Activated T-helper 1 cell treated with anti-CD3 and anti-CD28 coated beads, Interleukin-12 subunit alpha, Interleukin-12 subunit beta, Interleukin-2, Interleukin-4 antibody, amounts not matched to agents 30 ng/mL and 10 ng/mL and 1 ng/mL, durations not matched to agents 14 hours and 24 hours and 36 hours (primary cell): ENCODE measurements at regions not wholly inside any gene's neighbourhood (a gene's known extent, or its start where the extent isn't known, plus 50 kb on each side); places are given as distances from the start of the nearest gene placed in this dataset.

ENCODE experiments used
- DNase-seq: peaks from one replicate; pipeline ENCODE4 v3.0.0; 2021; ENCODE audit warnings: low spot score
- H3K27ac Mint-ChIP-seq: one replicate; pipeline ENCODE4 v1.8.0; 2021; ENCODE audit warnings: mild to moderate bottlenecking, mixed read lengths
- H3K27me3 Mint-ChIP-seq: one replicate; pipeline ENCODE4 v1.8.0; 2022; ENCODE audit warnings: mild to moderate bottlenecking, moderate library complexity, mixed read lengths; ENCODE audit not compliant: insufficient read depth
- H3K36me3 Mint-ChIP-seq: one replicate; pipeline ENCODE4 v1.8.0; 2021; ENCODE audit warnings: low read depth, mixed read lengths
- H3K4me1 Mint-ChIP-seq: one replicate; pipeline ENCODE4 v1.8.0; 2021; ENCODE audit warnings: low read depth, mixed read lengths
- H3K4me3 Mint-ChIP-seq: one replicate; pipeline ENCODE4 v1.8.0; 2021; ENCODE audit warnings: mild to moderate bottlenecking, moderate library complexity, mixed read lengths
- H3K9me3 Mint-ChIP-seq: one replicate; pipeline ENCODE4 v1.8.0; 2021; ENCODE audit warnings: mixed read lengths
- intact Hi-C: fragments of 100-400 bp; cut with micrococcal nuclease; formaldehyde crosslinking; loops from one replicate; pipeline ENCODE4 v1.15.1; 2024

DNA sequence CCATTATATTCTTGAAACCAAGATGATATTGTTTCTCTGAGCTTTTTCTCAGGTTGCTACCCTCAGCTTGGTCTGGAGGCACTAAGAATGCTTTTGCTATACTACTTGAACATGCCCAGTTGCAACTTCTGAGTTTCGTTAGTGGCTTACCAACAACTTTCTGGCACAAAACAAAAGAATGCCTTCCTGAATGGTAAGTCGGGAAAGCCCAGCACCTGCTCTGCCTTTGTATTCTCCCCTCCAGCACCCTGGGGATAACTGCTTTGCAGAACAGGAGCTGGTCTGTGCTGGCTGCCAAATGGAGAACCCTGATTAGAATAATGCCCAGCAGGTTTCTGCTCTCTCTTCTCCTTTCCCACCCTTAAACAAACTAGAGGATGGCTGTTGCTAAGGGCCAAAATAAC lies 149.3 kb downstream of the TGFB2 start:
- no peaks in the 10 kb centered on the region for H3K27me3 Mint-ChIP-seq
- no peak overlapping the region for H3K4me3 Mint-ChIP-seq
- H3K9me3 Mint-ChIP-seq: no peaks in the 10 kb centered on the region
- DNase-seq: no peak
- H3K36me3 Mint-ChIP-seq: no peaks in the 10 kb centered on the region
- H3K27ac Mint-ChIP-seq: no peak overlapping the region
- H3K4me1 Mint-ChIP-seq: peaks cover 5% of the 10 kb centered on the region
- intact Hi-C loops: no loop called here

DNA sequence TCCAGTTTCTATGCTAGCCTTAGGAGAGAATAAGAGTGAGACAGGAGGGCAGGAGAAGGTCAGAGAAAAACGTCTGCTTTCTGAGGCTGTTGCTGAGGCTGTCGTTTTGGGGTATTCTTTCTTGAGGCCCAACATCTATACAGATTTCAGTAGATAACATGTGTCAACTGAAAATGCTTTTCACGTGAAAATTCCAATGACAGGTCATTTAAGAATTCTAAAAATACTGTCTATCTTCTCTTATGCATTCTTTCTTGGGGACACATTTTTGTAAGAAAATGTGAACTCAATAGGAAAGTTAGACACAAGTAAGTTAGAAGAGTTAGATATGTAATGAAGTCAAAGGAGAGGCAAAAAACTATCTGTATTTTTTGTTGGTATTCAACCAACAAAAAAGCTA lies 150.8 kb downstream of the TGFB2 start:
- peaks cover 5% of the 10 kb centered on the region for H3K4me1 Mint-ChIP-seq
- H3K4me3 Mint-ChIP-seq: no peak overlapping the region
- no peak for DNase-seq
- intact Hi-C loops: no loop called here
- H3K27me3 Mint-ChIP-seq: no peaks in the 10 kb centered on the region
- no peak overlapping the region for H3K27ac Mint-ChIP-seq
- H3K36me3 Mint-ChIP-seq: no peaks in the 10 kb centered on the region
- no peaks in the 10 kb centered on the region for H3K9me3 Mint-ChIP-seq

DNA sequence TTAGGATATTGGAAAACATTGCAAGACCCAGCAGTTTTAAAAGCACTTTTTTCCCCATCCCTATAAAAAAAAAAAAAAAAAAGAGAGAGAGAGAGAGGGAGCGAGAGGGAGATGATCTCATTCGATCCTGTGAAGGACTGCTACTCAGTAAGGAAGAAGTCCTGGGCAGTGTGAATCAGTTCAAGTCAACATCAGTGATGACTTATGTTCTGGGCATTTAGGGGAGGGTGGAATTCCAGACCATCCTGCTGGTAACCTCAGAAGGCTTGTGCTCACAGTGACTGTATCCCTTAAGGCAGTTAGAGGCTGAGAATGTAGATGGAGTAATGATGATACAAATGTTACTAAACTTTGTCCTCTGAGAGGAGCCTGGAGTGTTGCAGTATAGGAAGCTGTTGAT lies 151.4 kb downstream of the TGFB2 start:
- no peaks in the 10 kb centered on the region for H3K27me3 Mint-ChIP-seq

DNA sequence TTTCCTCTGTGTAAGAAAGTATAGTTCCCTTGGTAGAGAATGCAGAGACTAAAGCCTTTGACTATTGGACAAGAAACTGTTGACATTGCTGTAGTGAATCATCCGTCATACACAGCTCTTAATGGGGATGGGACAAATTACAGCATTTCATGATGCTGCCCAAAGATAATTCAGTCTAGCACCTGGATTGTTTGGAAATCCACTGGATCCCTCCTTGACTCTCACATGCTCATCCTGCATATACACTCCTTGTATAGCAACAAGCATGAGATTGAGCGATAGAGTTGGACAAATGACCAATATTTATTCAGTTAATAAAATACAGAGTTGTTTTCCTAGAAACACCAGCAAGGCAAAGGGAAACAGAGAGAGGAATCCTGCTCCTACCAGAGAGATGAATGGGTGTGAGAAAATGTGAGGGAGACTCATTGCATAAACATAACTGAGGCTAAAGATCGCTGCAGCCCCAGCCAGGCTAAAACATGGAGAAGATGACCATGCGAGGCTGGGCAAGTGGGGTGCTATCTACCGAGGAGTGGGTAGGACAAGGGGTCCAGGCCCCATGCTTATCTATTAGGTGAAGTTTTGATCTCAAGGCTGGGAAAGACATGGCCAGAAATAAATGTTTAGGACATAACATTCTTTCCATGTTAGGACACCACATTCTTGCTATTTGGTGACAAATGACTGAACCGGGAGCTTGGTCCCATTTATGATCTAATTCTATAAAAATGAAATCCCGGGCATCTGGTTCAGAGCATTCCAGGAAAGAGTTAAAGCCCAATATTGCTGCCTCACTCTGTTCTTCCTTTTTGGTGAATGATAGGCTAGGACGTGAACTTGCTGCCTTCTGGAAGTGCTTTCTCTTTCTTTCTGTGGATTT lies 153.2 kb downstream of the TGFB2 start:
- Mint-ChIP-seq H3K27me3 (no peaks in the 10 kb centered on the region), H3K27ac (no peak overlapping the region), H3K9me3 (no peaks in the 10 kb centered on the region), H3K36me3 (no peaks in the 10 kb centered on the region), H3K4me1 (peaks cover 5% of the 10 kb centered on the region), H3K4me3 (no peak overlapping the region)
- intact Hi-C loops: no loop called here
- no peak for DNase-seq

More for the DNA sequence above, 151.4 kb downstream of the TGFB2 start:
- Mint-ChIP-seq H3K36me3 (no peaks in the 10 kb centered on the region), H3K9me3 (no peaks in the 10 kb centered on the region), H3K4me1 (peaks cover 5% of the 10 kb centered on the region), H3K4me3 (no peak overlapping the region), H3K27ac (no peak overlapping the region)
- intact Hi-C loops: no loop called here
- no peak for DNase-seq

DNA sequence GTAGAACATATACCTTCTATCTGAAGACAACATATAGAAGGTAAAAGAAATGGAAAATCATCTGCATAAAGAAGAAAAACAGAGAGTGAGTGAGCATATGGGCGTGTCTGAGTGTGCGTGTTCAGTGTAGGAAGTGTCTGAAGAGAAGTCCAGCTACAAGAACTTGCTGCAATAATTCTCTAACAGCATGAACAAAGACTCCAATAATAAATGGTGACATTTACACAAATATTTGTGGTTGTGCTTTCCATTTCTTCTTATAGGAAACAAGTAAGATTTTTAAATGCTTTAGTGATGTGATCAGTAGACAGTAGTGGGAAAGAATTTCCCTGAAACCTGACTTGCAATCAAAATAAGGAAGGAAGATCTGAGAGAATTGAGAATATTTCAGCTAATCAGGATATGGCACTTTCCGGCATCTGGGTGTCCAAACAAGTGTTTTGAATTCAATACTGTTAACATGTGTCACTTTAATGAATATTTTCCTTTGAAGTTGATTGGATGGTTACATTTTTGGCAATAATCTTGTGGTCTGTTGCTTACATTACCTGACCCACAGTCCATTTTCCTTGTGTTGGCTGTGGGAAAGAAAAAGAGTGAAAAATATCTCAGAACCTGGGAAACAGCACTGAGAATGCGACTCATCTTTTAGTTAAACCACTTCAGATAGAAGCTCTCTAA lies 154.0 kb downstream of the TGFB2 start:
- Mint-ChIP-seq H3K4me1 (peaks cover 5% of the 10 kb centered on the region), H3K27ac (no peak overlapping the region), H3K9me3 (peaks cover 4% of the 10 kb centered on the region), H3K4me3 (no peak overlapping the region), H3K36me3 (no peaks in the 10 kb centered on the region), H3K27me3 (no peaks in the 10 kb centered on the region)
- no peak for DNase-seq
- intact Hi-C loops: no loop called here

DNA sequence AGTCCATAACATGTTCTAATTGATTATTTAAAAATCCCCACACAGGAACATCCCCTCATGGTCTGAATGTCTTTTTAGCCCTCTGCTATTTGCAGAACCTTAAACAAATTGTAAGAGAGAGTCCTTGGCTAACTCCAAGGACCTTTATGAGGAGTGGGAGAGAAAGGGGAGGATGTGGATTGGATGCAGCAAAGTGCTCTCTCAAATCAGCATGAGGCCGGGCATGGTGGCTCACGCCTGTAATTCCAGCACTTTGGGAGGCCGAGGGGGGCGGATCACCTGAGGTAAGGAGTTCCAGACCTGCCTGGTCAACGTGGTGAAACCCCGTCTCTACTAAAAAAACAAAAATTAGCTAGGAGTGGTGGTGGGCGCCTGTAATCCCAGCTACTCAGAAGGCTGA lies 154.8 kb downstream of the TGFB2 start:
- H3K4me3 Mint-ChIP-seq: no peak overlapping the region

DNA sequence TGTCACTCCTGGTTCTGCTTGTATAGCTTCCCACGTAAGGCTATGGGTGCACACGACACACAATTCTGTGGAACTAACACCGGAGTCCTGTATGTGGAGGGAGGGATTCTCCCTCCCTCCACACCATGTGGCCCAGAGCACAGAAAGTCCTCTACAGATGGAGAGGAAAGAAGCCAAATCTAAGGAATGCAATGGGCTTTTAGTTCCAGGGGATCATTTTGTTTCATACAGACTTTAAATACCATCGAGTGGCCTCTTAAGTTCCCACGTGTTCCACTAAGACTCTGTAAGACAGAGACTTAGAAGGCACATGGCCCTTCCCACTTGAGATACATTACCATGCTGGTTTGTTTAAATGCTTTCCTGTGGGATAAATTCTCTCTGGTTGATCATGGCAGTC lies 156.0 kb downstream of the TGFB2 start:
- DNase-seq: no peak
- intact Hi-C loops: no loop called here
- Mint-ChIP-seq H3K4me1 (peaks cover 5% of the 10 kb centered on the region), H3K4me3 (no peak overlapping the region), H3K36me3 (no peaks in the 10 kb centered on the region), H3K27ac (no peak overlapping the region), H3K27me3 (no peaks in the 10 kb centered on the region), H3K9me3 (peaks cover 4% of the 10 kb centered on the region)

More for the DNA sequence above, 154.8 kb downstream of the TGFB2 start:
- Mint-ChIP-seq H3K27ac (no peak overlapping the region), H3K4me1 (peaks cover 5% of the 10 kb centered on the region), H3K9me3 (peaks cover 4% of the 10 kb centered on the region), H3K27me3 (no peaks in the 10 kb centered on the region), H3K36me3 (no peaks in the 10 kb centered on the region)
- DNase-seq: no peak
- intact Hi-C loops: no loop called here

DNA sequence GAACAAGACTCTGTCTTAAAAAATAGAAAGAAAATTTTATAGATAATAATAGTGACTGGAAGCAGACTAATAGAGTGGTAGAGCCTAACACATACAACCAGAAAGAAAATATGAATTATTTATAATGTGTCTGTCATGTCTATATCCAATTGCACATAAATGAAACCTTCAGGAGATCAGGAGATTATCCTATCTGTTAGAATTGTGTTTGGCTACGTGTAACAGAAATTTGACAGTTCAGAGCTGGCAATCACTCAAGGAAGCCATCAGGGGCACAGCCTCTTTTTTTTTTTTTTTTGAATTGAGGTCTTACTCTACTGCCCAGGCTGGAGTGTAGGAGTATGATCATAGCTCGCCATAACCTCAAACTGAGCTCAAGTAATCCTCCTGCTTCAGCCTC lies 157.2 kb downstream of the TGFB2 start:
- H3K36me3 Mint-ChIP-seq: no peaks in the 10 kb centered on the region
- intact Hi-C loops: no loop called here
- no peaks in the 10 kb centered on the region for H3K27me3 Mint-ChIP-seq
- no peak for DNase-seq
- H3K4me3 Mint-ChIP-seq: no peak overlapping the region
- peaks cover 9% of the 10 kb centered on the region for H3K9me3 Mint-ChIP-seq
- no peak overlapping the region for H3K27ac Mint-ChIP-seq
- H3K4me1 Mint-ChIP-seq: peaks cover 5% of the 10 kb centered on the region

DNA sequence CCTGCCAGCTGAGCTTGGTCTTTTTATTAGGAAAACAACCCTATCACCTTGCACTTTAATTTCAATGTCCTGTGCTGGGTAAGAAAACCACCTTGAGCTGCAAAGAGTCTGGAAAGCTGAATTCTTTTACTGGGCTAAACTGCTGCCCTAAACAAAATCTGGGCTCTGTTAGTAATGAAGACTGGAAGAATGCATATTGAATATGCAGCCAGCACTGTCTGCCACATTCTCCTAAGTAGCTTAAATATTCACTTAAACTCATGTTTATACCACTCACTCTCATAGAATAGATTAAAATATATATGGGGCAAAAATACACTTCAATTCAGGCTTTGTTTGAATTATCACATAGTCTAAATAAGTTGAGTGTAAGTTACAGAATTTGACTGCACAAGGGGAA lies 158.0 kb downstream of the TGFB2 start:
- Mint-ChIP-seq H3K27me3 (no peaks in the 10 kb centered on the region), H3K36me3 (no peaks in the 10 kb centered on the region), H3K27ac (no peak overlapping the region), H3K4me3 (no peak overlapping the region), H3K4me1 (peaks cover 5% of the 10 kb centered on the region), H3K9me3 (peaks cover 14% of the 10 kb centered on the region)
- DNase-seq: no peak
- intact Hi-C loops: no loop called here

DNA sequence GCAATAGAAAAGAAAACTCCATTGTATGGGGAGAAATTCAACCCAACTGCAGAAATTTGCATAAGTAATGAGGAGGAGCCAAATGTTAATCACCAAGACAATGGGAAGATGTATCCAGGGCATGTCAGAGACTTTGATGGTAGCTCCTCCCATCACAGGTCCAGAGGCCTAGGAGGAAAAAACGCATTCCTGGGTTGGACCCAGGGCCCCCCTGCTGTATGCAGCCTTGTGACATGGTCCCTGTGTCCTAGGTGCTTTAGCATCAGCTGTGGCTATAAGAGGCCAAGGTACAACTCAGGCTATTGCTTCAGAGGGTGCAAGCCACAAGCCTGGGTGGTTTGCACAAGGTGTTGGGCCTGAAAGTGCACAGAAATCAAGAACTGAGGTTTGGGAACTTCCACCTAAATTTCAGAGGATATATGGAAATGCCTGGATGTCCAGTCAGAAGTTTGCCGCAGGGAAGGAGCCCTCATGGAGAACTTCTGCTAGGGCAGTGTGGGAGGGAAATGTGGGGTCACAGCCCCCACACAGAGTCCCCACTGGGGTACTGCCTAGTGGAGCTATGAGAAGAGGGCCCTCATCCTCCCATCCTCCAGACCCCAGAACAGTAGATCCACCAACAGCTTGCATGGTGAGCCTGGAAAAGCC lies 162.3 kb downstream of the TGFB2 start:
- intact Hi-C loops: no loop called here
- no peak for DNase-seq
- Mint-ChIP-seq H3K4me1 (no peaks in the 10 kb centered on the region), H3K9me3 (peaks cover 23% of the 10 kb centered on the region), H3K36me3 (no peaks in the 10 kb centered on the region), H3K4me3 (no peak overlapping the region), H3K27me3 (no peaks in the 10 kb centered on the region), H3K27ac (no peak overlapping the region)

DNA sequence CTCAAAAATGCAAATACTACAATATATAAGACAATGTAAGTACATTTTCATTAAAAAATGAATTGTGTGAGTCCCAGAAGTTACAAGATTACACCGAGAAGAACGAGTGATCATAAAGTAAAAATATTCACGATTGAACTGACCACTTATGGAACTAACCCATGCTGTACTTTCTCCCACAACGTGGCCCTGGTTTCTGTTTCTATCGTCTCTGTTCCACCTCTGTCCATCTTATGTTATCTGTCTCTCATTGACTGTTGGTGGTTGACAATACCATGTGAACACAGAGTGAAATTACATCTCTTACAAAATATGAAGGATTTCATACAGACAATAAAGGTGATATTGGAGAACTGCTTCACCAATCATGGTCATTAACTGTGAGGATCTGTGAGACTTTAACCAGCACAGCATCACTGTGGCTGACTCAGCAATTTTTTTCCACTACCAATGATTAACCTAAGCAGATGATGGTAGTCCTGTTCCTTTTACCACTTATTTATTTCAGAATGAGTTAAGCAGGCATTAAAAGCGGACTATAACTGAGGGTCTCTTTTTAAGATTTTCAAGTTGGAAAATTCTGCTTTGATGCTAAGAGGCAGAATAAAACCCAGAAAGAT lies 165.1 kb downstream of the TGFB2 start:
- H3K4me1 Mint-ChIP-seq: no peaks in the 10 kb centered on the region
- H3K9me3 Mint-ChIP-seq: peaks cover 20% of the 10 kb centered on the region
- no peak overlapping the region for H3K4me3 Mint-ChIP-seq
- no peak overlapping the region for H3K27ac Mint-ChIP-seq
- intact Hi-C loops: no loop called here
- H3K36me3 Mint-ChIP-seq: no peaks in the 10 kb centered on the region
- no peak for DNase-seq
- no peaks in the 10 kb centered on the region for H3K27me3 Mint-ChIP-seq

DNA sequence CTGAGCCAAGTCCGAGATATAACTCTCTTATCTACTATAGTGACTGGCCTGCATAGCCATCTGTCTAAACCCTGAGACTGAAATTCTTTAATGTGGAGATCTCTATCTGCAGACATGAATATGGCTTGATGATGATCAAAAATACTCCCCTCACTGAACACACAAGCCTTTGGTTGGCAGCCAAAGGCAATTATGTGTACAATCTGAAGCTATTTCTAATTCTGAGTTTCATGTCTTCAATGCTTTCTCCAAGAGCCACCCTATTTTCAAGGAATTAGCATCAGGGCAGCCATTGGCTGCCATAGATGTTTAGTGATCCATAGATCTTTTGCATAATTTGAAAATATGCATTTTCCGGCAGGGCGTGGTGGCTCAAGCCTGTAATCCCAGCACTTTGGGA lies 168.2 kb downstream of the TGFB2 start:
- H3K36me3 Mint-ChIP-seq: no peaks in the 10 kb centered on the region
- H3K4me1 Mint-ChIP-seq: no peaks in the 10 kb centered on the region
- H3K27ac Mint-ChIP-seq: no peak overlapping the region
- H3K4me3 Mint-ChIP-seq: no peak overlapping the region
- no peak for DNase-seq
- H3K27me3 Mint-ChIP-seq: peaks cover 4% of the 10 kb centered on the region
- intact Hi-C loops: no loop called here
- peaks cover 7% of the 10 kb centered on the region for H3K9me3 Mint-ChIP-seq

DNA sequence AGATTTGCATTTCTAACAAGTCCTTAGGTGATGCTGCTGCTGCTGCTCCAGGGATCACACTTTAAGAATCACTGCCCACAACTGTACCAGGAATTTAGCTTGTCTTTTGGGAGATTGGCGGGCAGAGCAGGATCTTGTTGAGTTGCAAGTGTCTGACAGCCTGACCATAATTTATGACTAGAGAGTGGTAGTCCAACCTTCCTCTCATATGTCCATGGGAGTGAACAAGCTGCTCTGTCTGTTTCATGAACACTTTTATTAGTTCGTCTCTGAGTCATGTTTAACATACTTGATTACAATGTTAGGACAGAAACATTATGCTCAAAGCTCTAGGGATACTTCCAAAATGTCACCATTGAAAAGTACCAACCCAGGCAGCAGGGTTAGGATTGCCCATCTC lies 169.6 kb downstream of the TGFB2 start:
- no peak for DNase-seq
- intact Hi-C loops: no loop called here
- Mint-ChIP-seq H3K4me1 (no peaks in the 10 kb centered on the region), H3K27ac (no peak overlapping the region), H3K36me3 (no peaks in the 10 kb centered on the region), H3K27me3 (peaks cover 11% of the 10 kb centered on the region), H3K9me3 (no peaks in the 10 kb centered on the region), H3K4me3 (no peak overlapping the region)
